ENCODE measurements at regions not wholly inside any gene's neighbourhood (a gene's known extent, or its start where the extent isn't known, plus 50 kb on each side); places are given as distances from the start of the nearest gene placed in this dataset.

DNA sequence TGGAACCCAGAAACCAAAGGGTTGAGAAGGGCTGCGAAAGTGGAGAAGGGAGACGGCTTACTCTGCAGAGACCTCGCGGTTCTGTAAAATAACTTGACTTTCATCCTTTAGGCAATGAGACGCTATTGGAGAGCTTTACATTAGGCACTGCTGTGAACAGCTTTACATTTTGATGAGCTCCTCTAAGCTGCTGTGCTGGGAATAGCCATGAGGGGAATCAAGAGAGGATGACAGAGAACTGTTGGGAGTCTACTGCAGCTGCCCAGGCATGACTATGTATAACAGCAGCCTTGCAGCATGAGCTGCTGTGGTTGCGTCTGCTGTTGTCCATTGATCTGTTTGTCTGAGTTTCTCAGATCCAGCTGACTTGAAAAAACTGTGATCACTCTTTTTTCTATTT, 310.8 kb upstream of the MAP2 start:
- CTCF ChIA-PET (ENCODE audit: unreplicated experiment), result no interaction called here

DNA sequence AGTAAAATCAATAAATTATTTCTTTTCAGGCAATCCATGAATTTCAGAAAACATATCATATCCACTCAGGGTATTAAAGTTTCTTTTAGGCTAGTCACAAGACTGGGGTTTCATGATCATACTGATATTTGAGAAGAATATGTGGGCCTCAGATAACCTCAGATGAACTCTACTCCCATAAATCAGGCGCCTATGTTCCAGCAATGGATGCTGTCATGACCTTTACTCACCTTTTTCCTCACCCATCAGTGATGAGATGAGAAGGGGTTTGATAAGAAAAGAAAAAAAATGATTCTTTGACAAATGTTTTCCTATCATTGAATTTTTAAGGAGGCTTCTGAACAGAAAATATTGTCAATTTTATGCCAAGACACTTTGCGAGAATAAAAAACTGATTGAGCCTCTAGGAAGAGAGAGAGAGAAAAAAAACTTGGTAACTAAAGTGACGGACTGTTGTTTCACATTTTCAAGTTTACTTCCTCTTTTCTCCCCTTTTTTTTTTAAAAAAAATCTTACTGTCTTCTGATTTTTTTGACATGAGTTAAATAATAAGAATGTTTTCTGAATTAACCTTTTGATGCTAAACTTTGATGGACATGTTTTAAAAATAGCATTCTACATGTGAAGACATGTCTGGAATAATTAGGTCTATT, 309.1 kb upstream of the MAP2 start:
- ChIA-PET POLR2A (no interaction called here), CTCF (ENCODE audit: unreplicated experiment) (no interaction called here)
- TF ChIP-seq, protein P1, sequence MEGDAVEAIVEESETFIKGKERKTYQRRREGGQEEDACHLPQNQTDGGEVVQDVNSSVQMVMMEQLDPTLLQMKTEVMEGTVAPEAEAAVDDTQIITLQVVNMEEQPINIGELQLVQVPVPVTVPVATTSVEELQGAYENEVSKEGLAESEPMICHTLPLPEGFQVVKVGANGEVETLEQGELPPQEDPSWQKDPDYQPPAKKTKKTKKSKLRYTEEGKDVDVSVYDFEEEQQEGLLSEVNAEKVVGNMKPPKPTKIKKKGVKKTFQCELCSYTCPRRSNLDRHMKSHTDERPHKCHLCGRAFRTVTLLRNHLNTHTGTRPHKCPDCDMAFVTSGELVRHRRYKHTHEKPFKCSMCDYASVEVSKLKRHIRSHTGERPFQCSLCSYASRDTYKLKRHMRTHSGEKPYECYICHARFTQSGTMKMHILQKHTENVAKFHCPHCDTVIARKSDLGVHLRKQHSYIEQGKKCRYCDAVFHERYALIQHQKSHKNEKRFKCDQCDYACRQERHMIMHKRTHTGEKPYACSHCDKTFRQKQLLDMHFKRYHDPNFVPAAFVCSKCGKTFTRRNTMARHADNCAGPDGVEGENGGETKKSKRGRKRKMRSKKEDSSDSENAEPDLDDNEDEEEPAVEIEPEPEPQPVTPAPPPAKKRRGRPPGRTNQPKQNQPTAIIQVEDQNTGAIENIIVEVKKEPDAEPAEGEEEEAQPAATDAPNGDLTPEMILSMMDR (conservative IDR thresholded peaks at IDR 0.05; ENCODE audit: low read length), result no peak
- no peak for TF ChIP-seq EZH2phosphoT487 (IDR thresholded peaks at IDR 0.05; ENCODE audit: borderline replicate concordance, low read depth, low read length)
- no peaks in the 10 kb centered on the region for H3K79me2 ChIP-seq (ENCODE audit: insufficient read depth, low read depth, low read length)
- intact Hi-C loops (cut with micrococcal nuclease; ENCODE audit: unreplicated experiment), result no loop called here
- H3K4me2 ChIP-seq (ENCODE audit: low read length), result no peak overlapping the region
- no peaks in the 10 kb centered on the region for H4K20me1 ChIP-seq (ENCODE audit: insufficient read depth, low read length)
- no peak overlapping the region for H2AFZ ChIP-seq (ENCODE audit: low read length)
- H3K36me3 ChIP-seq (ENCODE audit: insufficient read depth, low read length), result no peaks in the 10 kb centered on the region
- BruUV-seq (replicated peaks), result no TSS peak
- H3K9me3 ChIP-seq (ENCODE audit: low read length), result no peaks in the 10 kb centered on the region
- no peak for DNase-seq (ENCODE audit: low spot score)
- H3K27ac ChIP-seq (ENCODE audit: low read depth, low read length, poor library complexity, severe bottlenecking), result no peak overlapping the region
- H3K9me2 ChIP-seq (ENCODE audit: insufficient read depth, low read length), result no peaks in the 10 kb centered on the region
- H3K4me1 ChIP-seq (ENCODE audit: insufficient read depth, low read length, poor library complexity, severe bottlenecking), result no peaks in the 10 kb centered on the region
- no peak overlapping the region for H3K4me3 ChIP-seq (ENCODE audit: low read depth, low read length, poor library complexity, severe bottlenecking)

More for the DNA sequence above, 310.8 kb upstream of the MAP2 start:
- no peaks in the 10 kb centered on the region for H3K79me2 ChIP-seq (ENCODE audit: insufficient read depth, low read depth, low read length)
- POLR2A ChIA-PET, result no interaction called here
- no peaks in the 10 kb centered on the region for H3K4me1 ChIP-seq (ENCODE audit: insufficient read depth, low read length, poor library complexity, severe bottlenecking)
- no peak for DNase-seq (ENCODE audit: low spot score)
- no peak overlapping the region for H2AFZ ChIP-seq (ENCODE audit: low read length)
- H3K9me2 ChIP-seq (ENCODE audit: insufficient read depth, low read length), result no peaks in the 10 kb centered on the region
- H4K20me1 ChIP-seq (ENCODE audit: insufficient read depth, low read length), result no peaks in the 10 kb centered on the region
- intact Hi-C loops (cut with micrococcal nuclease; ENCODE audit: unreplicated experiment), result no loop called here
- BruUV-seq (replicated peaks), result no TSS peak
- H3K9me3 ChIP-seq (ENCODE audit: low read length), result no peaks in the 10 kb centered on the region
- H3K27ac ChIP-seq (ENCODE audit: low read depth, low read length, poor library complexity, severe bottlenecking), result no peak overlapping the region
- H3K4me2 ChIP-seq (ENCODE audit: low read length), result no peak overlapping the region
- H3K4me3 ChIP-seq (ENCODE audit: low read depth, low read length, poor library complexity, severe bottlenecking), result no peak overlapping the region
- TF ChIP-seq EZH2phosphoT487 (IDR thresholded peaks at IDR 0.05; ENCODE audit: borderline replicate concordance, low read depth, low read length), result no peak
- TF ChIP-seq, protein P1 (conservative IDR thresholded peaks at IDR 0.05; ENCODE audit: low read length), result no peak
- no peaks in the 10 kb centered on the region for H3K36me3 ChIP-seq (ENCODE audit: insufficient read depth, low read length)

DNA sequence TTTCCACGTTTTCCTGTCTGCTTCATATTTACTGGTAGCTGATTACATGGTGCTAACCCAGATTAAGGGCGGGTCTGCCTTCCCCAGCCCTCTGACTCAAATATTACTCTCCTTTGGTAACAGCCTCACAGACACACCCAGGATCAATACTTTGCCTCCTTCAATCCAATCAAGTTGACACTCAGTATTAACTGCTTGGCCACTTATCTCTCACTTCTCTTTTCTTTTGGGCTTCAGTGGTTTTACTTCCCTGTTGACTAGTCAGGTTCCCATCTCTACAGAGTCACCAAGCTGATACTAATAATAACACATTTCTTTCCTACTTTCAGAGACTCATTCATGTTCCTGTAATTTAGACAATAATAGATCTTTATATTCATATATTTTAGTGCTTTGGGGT, 302.2 kb upstream of the MAP2 start:
- Histone ChIP-seq H3K4me2 (ENCODE audit: low read length) (no peak overlapping the region), H3K36me3 (ENCODE audit: insufficient read depth, low read length) (no peaks in the 10 kb centered on the region), H2AFZ (ENCODE audit: low read length) (no peak overlapping the region), H4K20me1 (ENCODE audit: insufficient read depth, low read length) (no peaks in the 10 kb centered on the region), H3K9me3 (ENCODE audit: low read length) (no peaks in the 10 kb centered on the region), H3K4me3 (ENCODE audit: low read depth, low read length, poor library complexity, severe bottlenecking) (no peak overlapping the region), H3K9me2 (ENCODE audit: insufficient read depth, low read length) (no peaks in the 10 kb centered on the region), H3K27ac (ENCODE audit: low read depth, low read length, poor library complexity, severe bottlenecking) (no peak overlapping the region), H3K79me2 (ENCODE audit: insufficient read depth, low read depth, low read length) (no peaks in the 10 kb centered on the region), H3K4me1 (ENCODE audit: insufficient read depth, low read length, poor library complexity, severe bottlenecking) (no peaks in the 10 kb centered on the region)
- no TSS peak for BruUV-seq (replicated peaks)
- POLR2A ChIA-PET, result no interaction called here
- CTCF ChIA-PET (ENCODE audit: unreplicated experiment), result no interaction called here
- intact Hi-C loops (cut with micrococcal nuclease; ENCODE audit: unreplicated experiment), result no loop called here
- no peak for TF ChIP-seq EZH2phosphoT487 (IDR thresholded peaks at IDR 0.05; ENCODE audit: borderline replicate concordance, low read depth, low read length)
- TF ChIP-seq, protein P1 (conservative IDR thresholded peaks at IDR 0.05; ENCODE audit: low read length), result no peak
- DNase-seq (ENCODE audit: low spot score), result no peak
